HUDEP-2 (cell line): ENCODE measurements at regions not wholly inside any gene's neighbourhood (a gene's known extent, or its start where the extent isn't known, plus 50 kb on each side); places are given as distances from the start of the nearest gene placed in this dataset.
"Not testable (repeated sequence)": the region's sequence is repeated elsewhere in the genome, so short reads cannot be mapped to it uniquely, and the experiment has no call there.

Source experiments
- DNase-seq, 76 experiments: peaks; one replicate each; lab custom pipeline; 2025; ENCODE audit not compliant: unreplicated experiment in 76 of 76; lab: John Stamatoyannopoulos, UW

DNA sequence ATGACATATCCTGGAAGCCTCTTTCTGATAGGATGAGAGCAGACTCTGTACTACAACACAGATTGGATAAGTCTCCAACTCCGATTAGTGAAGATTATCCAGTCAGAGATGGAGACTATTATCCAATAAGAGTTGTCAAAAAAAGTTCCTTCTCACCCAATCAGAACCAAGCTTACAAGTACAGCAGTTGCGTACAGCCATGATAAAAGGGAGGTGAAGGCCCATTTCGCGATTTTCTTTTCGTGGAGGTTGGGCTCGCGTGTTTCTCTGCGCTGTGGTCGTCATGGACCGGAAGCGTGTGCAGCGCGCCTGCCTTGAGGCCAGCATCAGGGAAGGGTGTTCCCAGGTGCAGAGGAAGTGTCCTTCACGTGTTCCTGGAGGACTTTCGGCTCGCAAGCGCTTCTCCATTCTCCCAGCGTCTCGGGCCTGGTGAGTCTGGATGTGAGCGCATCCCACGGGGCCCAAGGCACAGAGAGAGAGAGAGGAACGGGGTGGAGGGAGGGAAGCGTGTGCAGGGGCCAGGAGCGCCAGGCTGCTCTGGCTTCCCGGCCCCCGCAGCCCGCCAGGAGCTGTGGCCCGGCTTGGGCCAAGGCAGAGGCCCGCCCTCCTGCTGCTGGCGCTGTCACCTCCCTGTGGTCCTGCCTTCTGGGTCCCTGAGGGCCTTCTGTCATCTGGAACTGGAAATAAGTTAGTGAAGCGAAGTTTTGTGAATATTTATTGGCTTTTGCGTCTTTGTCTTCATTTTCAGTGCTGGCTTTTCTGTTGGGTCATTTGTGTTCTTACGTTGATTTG is 53.9 kb downstream of the CDRT15L2 start:
- DNase-seq = not testable (repeated sequence)

DNA sequence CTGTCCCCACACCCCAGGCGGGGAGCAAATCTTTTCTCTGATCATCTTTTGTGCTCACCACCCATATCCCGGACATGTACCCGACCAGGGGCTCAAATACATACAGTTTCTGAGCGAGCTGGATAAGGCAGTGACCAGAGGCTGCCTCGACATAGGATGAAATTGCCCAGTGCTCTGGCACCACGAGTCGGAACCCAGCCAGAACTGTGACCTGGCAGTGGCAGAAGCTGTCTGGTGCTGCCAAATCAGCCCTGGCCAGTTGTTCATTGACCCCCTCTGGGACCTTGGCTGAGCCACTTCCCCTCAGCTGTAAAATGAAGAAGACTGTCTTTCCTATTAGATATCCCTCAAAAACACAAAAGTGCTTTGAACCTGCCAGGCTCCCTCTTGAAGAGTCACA is 60.6 kb downstream of the CDRT15L2 start:
- not testable (repeated sequence) for DNase-seq

DNA sequence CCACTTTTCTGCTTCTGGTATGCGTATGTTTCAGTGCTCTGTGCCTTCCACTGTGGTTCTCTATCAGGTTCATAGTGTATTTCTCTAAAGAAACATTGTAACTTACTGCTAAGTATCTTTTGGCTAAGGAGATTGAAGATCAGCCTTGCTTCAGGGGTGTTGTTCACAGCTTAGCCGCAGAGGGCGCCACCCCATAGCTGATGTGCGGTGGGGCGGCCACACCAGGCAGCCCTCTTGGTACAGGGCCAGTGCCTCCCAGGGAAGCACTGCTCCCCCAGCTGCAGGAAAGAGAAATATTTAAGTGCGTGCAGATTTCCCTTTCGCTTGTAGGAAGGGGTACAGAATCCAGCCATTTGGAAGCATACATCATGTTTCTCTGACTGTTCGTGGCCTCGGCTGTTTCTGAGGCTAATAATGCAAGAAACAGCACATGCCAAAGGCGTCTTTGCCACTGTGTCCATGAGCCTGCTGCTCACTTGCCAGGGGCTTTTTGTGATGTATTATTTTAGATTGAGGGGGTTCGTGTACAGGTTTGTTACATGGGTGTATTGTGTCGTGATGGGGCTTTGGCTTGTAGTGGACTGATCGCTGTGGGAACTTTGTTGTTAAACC is 67.2 kb downstream of the CDRT15L2 start:
- peak in 24 of 76 experiments; percentile 1 to 30 (median 11) for DNase-seq

DNA sequence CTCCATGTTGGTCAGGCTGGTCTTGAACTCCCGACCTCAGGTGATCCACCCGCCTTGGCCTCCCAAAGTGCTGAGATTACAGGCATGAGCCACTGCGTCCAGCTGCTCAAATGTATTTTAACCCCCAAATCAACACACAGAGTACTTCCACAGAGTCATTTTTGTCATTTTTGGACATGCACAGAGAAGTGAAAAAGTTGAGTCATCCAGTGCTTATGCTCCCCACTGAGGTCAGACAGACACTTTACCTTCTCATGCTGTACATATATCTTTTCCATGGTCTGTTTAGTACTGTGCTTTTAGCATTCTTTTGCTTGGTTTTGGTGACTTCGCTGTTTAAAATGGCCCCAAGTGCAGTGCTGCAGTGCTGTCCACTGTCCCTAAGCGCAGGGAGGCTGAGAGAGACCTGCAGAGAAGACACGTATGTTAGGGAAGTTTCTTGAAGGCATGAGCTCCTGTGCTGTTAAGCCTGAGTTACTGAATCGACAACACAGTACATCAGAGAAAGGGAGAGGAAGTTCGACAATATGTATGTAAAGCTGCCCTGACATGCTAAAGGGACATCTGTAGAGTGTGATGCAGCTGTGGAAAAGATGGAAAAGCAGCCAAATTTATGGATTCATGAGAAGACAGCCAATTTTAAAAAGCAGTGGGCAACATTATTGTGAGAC is 69.7 kb downstream of the CDRT15L2 start:
- not testable (repeated sequence) for DNase-seq

DNA sequence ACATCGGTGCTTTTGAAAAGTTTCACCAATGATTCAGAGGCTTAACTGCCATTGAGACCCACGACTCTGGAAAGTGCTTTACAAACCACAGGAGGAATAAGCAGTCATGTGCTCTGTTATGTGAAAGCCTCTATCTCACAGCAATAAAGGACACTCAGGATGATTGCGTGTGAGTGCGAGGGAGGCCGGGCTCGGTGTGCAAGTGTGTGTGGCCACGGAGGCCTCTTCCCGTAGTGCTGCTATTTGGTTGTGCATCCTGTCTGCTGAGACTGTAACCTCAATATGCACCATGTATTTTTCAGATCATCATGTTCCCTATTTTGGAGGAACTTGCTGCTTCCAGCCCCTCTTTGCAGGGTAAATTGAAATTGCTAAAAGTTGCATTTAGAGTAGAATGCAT is 71.5 kb downstream of the CDRT15L2 start:
- DNase-seq = not testable (repeated sequence)

DNA sequence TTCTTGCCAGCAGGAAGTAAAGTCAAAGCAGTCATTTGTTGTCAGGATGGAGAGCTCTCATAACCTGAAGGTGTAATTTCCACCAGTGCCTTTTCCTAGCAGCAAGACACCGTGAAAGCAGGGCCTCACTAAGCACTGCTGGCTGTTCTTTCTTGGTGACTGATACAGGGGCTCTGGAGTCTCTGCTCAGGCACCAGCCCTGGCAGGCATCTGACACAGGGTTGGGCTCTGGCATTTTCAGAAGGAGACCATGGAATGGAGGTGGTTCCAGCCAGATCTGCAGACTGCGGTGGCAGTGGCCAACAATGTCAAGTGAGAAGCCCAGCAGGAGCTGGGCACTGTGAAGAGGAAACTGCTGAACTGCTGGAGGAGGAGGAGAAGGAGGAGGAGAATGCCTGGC is 72.2 kb downstream of the CDRT15L2 start:
- not testable (repeated sequence) for DNase-seq

DNA sequence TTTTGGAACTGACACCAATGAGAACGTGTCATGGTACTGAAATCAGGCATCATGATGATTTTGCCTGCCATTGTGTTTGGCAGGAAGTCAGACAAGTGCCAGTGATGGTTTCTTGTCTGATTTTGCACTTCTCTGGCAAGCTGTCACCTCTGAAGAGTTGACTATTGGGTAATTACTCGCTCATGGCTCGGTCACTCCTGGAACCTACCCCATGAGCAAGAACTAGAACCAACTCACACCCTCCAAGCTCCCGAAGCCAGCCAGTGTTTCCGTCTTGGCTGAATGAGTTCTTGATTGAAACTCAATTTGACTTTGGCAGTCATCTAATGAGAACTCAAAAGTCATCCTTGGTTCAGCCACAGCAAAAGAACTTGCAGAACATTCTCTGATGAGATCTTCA is 73.9 kb downstream of the CDRT15L2 start:
- DNase-seq = not testable (repeated sequence)

DNA sequence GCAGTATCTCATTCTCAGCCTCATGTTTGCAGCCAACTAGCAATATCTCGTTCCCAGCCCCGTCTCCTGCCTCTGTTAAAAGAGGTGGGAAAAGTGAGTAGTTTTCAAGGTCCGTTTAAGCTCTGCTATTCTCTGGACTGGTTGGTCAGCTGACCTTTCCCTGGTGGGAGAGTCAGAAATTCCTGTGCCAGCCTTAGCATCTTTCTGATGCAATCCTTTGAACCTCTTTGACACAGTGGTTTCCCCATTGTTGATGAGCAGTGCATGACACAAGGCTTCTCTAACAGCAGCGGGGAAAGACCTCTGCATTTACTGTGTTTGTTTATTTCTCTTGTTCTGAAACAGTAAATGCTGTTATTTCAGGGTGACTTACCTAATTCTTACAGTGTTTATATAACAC is 74.6 kb downstream of the CDRT15L2 start:
- DNase-seq = not testable (repeated sequence)

DNA sequence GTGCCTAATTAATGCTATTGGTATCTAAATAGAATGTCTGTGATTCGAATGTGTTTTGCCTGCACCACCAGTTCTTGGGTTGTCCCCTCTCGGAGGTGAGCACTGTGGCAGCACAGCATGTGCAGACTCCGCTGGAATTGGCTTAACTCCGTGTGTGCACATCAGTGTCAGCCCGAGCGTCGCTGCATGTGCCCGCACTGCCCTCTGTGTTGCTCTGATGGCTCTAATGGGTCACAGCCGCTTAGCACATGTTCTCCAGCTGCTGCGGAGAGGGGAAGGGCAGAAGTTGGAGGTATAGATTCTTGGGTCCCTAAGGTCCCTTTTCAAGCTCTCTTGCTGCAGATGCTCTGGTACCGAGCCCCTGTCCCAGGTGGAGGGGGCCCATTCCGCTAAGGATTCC is 75.1 kb downstream of the CDRT15L2 start:
- not testable (repeated sequence) for DNase-seq

DNA sequence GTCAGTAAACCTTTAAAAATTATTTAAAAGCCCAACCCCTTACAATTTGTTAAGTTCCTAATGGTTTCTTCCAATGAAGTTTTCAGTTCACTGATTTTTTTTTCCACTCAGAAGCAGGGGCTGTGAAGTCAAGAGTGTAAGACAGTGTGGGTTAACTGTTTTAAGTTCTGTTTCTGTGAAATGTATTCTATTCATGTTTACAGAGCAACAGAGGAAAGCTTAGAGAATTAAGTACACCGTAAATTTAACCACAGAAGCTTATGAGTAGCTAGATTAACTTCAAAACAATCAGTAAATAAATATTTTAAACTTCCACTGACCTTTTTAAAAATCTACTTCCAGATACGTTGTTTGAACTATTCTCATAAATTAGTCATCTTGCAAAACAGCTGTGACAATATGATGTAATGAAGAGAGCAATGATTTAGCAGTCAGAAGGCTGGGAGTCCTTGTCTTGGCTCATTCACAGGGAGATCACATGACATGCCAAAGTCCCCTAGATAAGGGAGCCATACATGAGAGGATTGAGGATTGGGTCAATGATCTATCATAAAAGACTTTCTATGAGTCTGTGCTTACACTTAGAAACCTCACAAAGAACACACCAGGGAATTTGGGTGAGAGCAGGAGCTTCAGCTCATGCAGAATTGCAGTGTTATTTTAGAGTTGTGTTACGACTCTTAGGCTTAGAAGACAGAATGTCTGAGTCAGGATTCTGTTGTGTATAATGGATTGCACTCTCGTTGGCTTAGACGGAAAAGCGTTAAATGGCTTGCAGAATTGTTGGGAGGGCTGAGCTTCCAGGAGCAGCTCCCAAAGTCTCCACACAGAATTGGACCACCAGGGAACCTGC is 85.8 kb downstream of the CDRT15L2 start:
- DNase-seq = not testable (repeated sequence)

DNA sequence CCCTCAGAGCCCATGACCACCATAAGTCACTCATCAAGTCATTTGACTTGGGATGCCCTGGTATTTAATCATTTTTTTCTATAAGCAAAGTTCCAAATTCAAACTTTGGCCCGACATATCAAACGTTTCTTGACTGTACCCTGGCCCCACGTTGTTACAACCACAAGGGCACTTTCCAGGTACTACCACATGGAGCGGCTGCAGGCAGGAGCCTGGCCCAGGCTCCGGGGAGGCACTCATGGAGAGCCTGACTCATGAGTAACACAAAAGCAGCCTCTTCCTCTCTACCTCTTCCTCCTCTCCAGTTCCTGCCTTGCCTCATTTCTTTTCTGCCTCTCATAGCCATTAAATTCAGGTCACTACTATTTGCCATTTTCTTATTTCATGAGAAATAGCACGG is 87.2 kb downstream of the CDRT15L2 start:
- DNase-seq = not testable (repeated sequence)

DNA sequence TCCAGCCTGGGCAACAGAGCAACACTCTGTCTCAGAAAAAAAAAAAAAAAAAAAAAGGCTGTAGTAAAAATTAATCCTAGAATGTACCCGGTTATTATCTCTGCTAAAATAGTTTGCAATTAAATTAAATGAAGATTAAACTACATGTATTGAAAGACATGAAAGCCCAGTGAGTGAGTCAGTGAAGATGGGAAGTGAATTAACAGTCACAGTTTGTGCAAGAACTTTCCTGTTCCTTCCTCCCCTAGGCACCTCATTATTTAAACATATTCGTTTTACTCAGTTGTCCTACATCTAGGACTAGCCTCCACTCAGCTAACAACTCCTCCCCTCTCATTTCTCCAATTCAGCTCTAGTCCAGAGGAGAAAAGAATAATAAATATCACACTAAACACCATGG is 88.2 kb downstream of the CDRT15L2 start:
- not testable (repeated sequence) for DNase-seq

DNA sequence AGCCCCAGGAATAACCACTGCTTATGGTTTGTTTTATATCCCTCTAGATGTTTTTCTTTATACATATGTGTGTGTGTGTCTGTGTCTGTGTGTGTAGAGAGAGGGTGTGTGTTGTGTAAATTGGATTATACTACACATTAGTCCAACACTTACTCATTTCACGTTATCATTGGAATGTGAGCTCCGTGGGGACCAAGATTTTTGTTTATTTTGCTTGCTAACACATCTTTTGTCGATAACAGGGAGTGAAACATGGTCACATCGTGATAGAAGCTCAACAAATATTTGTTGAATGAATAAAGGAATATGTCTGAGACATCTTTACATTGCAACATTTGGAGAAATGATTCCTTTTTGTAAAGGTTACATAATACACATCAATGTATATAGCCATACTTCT is 88.8 kb downstream of the CDRT15L2 start:
- not testable (repeated sequence) for DNase-seq

DNA sequence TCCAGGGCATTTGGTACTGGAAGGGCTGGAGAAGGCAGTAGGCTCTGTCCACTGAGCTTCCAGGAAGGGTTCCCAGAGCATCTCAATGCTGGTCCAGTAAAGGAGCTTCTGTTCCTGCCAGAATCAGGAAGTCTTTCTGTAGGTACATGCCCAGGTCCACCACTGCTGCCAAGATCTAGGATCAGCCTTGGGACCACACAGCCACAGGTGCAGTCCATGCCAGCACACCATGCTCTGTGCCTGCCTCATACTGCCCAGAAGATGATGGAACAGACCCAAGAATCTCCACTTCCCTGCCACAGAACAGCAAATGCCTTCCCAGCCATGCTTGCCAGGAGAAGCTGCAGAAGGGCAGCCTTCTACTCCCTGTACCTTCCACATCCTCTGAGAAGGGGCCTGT is 89.3 kb downstream of the CDRT15L2 start:
- not testable (repeated sequence) for DNase-seq

DNA sequence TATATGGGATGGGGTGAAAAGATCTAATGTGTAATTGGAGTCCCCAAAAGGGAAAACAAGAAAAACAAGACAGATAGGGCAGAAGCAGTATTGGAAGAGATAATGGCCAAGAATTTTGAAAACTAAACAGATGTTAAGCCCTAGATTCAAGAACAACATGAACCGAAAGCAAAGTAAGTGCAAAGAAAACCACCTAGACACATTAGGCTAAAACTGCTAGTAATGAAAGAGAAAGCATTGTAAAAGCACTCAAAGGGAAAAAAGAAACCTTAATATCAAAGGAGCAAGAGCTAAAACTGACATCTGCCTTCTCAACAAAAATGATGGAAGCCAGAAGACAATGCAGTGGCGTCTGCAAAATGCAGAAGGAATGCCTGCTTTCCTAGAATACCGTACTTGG is 91.0 kb downstream of the CDRT15L2 start:
- not testable (repeated sequence) for DNase-seq

DNA sequence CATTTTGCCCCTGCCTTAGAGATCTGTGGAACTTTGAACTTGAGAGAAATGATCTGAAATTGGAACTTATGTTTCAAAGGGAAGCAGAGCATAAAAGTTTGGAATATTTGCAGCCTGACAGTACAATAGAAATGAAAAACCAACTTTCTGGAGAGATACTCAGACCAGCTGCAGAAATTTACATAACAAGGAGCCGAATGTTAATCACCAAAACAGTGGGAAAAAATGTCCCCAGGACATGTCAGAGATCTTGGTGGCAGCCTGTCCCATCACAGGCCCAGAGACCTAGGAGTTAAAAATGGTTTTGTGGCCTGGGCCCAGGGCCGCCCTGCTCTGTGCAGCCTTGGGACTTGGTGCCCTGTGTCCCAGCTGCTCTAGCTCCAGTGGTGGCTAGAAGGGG is 94.8 kb downstream of the CDRT15L2 start:
- DNase-seq = not testable (repeated sequence)

DNA sequence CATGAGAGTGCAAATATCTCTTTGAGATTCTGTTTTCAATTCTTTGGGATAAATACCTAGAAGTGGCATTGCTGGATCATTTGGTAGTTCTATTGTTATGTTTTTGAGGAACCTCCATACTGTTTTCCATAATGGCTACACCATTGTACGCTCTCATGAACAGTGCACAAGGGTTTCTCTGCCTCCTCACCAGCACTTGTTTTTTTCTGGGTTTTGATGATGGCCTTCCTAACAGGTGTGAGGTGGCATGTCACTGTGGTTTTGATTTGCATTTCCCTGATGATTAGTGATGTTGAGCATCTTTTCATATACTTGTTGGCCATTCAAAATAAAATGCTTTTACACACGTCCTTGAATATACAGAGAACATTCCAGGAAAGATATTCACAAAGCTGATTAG is 96.2 kb downstream of the CDRT15L2 start:
- not testable (repeated sequence) for DNase-seq

DNA sequence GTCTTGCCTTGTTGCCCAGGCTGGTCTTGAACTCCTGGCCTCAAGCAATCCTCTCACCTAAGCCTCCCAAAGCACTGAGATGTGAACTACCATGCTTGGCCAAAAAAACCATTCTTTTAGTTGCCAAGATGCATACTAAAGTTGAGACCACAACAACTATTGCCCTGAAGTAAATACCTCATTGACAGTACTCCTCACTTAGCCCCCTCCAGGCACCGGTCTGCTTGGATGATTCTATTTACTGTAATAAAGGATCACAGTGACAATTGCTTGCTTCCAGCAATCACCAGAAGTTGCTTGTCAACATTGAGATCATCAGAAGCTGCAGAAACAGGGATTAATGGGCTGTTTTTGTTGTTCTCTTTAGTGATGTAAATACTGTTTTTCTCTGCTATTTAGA is 97.1 kb downstream of the CDRT15L2 start:
- not testable (repeated sequence) for DNase-seq

DNA sequence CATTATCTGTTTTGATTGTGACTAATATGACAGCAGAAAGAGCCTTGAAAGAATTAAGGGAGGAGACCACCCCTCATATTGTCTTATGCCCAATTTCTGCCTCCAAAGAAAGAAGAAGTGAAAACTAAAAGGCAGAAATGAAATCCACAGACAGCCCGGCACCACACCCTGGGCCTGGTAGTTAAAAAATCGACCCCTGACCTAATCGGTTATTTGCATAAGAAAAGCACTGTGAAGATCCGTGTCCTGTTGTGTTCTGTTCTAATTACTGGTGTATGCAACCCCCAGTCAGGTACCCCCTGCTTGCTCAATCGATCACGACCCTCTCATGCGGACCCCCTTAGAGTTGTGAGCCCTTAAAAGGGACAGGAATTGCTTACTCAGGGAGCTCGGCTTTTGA is 97.9 kb downstream of the CDRT15L2 start:
- not testable (repeated sequence) for DNase-seq

DNA sequence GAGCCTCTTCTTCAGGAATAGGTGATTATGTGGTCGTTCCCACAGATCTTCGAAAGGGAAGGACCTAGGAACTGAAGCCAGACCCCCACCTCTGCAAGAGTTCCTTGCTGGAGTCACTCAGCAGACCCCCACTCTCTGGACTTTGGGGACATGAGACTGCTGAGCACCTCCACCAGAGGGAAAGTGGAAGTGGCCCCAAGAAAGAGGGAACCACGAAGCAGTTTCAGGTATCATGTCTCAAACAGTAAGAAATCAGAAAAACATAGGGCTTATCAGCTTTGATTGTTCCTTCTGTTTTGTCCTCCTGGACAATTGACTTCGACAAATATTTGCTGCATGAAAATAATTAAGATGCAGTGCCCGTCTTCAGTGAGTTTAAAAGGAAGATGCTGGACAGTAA is 98.9 kb downstream of the CDRT15L2 start:
- not testable (repeated sequence) for DNase-seq
